H1 (cell line): ENCODE measurements at regions not wholly inside any gene's neighbourhood (a gene's known extent, or its start where the extent isn't known, plus 50 kb on each side); places are given as distances from the start of the nearest gene placed in this dataset.

Source experiments
- CTCF ChIA-PET: fragments of 300-600 bp; sonication (Branson Sonifier 250); formaldehyde crosslinking; loops from one replicate; lab custom pipeline; 2021; ENCODE audit not compliant: partially characterized antibody; lab: Charles Lee
- POLR2A ChIA-PET: fragments of 300-600 bp; sonication (Branson Sonifier 250); formaldehyde crosslinking; loops from one replicate; lab custom pipeline; 2021; ENCODE audit warnings: inconsistent platforms; ENCODE audit not compliant: partially characterized antibody; lab: Charles Lee
- DNase-seq, 2 experiments: peaks; one replicate each; pipeline versions ENCODE4 v3.0.0 to v3.0.0-alpha.2; 2010 to 2022; ENCODE audit warnings: low spot score in 2 of 2, low read depth in 1 of 2, mixed read lengths in 1 of 2
- FAIRE-seq: peaks from 2 replicates; lab custom pipeline; 2011; peaks lifted over from hg19 to GRCh38; lab: Jason Lieb, UNC
- H2AFZ ChIP-seq: 2 replicates; pipeline ENCODE4 v1.8.1; 2012; ENCODE audit warnings: low read length, inconsistent platforms
- H2AK5ac ChIP-seq: 2 replicates; pipeline ENCODE4 v1.6.1; 2013; ENCODE audit warnings: low read depth, low read length
- H2BK120ac ChIP-seq: replicated peaks from 2 replicates; pipeline ENCODE3; 2013; ENCODE audit warnings: low read depth, low read length, inconsistent platforms
- H2BK12ac ChIP-seq: 2 replicates; pipeline ENCODE4 v1.6.1; 2013; ENCODE audit warnings: low read depth, low read length
- H2BK15ac ChIP-seq: 2 replicates; pipeline ENCODE4 v1.6.1; 2013; ENCODE audit warnings: low read length
- H2BK20ac ChIP-seq: 2 replicates; pipeline ENCODE4 v1.6.1; 2013; ENCODE audit warnings: low read length
- H2BK5ac ChIP-seq: 2 replicates; pipeline ENCODE4 v1.6.1; 2013; ENCODE audit warnings: low read depth, low read length
- H3K14ac ChIP-seq: 2 replicates; pipeline ENCODE4 v1.6.1; 2013; ENCODE audit warnings: inconsistent platforms; ENCODE audit not compliant: insufficient read length
- H3K18ac ChIP-seq: 2 replicates; pipeline ENCODE4 v1.6.1; 2013; ENCODE audit warnings: low read length; ENCODE audit errors: extremely low read depth
- H3K23ac ChIP-seq: 2 replicates; pipeline ENCODE4 v1.6.1; 2013; ENCODE audit warnings: inconsistent platforms; ENCODE audit not compliant: insufficient read length
- H3K23me2 ChIP-seq: 2 replicates; pipeline ENCODE4 v1.6.1; 2013; ENCODE audit warnings: low read depth, low read length
- H3K27ac ChIP-seq: 2 replicates; pipeline ENCODE4 v1.6.1; 2011; ENCODE audit warnings: low read depth, low read length, inconsistent platforms
- H3K27me3 ChIP-seq, 4 experiments: replicated peaks in 1 of 4; 1 replicate in 1 of 4; 2 replicates in 3 of 4; pipeline versions ENCODE4 v1.6.1 to v1.8.1; 2011 to 2013; ENCODE audit warnings: low read length in 3 of 4, mild to moderate bottlenecking in 3 of 4, inconsistent platforms in 2 of 4, mixed read lengths in 2 of 4, moderate library complexity in 1 of 4; ENCODE audit not compliant: control insufficient read depth in 3 of 4, insufficient read depth in 3 of 4; ENCODE audit errors: extremely low read depth in 1 of 4
- H3K36me3 ChIP-seq, 4 experiments: 2 replicates each; pipeline versions ENCODE4 v1.6.1 to v1.8.1; 2011 to 2013; ENCODE audit warnings: mild to moderate bottlenecking in 4 of 4, low read length in 3 of 4, moderate library complexity in 2 of 4, control low read depth in 1 of 4, inconsistent platforms in 1 of 4; ENCODE audit not compliant: insufficient read depth in 4 of 4, control insufficient read depth in 2 of 4
- H3K4ac ChIP-seq: replicated peaks from 2 replicates; pipeline ENCODE3; 2013; ENCODE audit warnings: low read length, low read depth, mixed read lengths, inconsistent platforms; ENCODE audit not compliant: insufficient read length
- H3K4me1 ChIP-seq, 4 experiments: replicated peaks in 1 of 4; 1 replicate in 1 of 4; 2 replicates in 3 of 4; pipeline versions ENCODE4 v1.6.1 to v1.8.1; 2011 to 2013; ENCODE audit warnings: low read length in 3 of 4, inconsistent platforms in 2 of 4, mixed read lengths in 1 of 4; ENCODE audit not compliant: insufficient read depth in 4 of 4, control insufficient read depth in 3 of 4
- H3K4me2 ChIP-seq, 2 experiments: 2 replicates each; pipeline versions ENCODE4 v1.6.1 to v1.8.1; 2011 to 2013; ENCODE audit warnings: low read depth in 2 of 2, low read length in 2 of 2, control low read depth in 1 of 2, inconsistent platforms in 1 of 2, mild to moderate bottlenecking in 1 of 2; ENCODE audit not compliant: insufficient read depth in 1 of 2
- H3K4me3 ChIP-seq, 4 experiments: fragments of 200-600, 300-600 bp in 1 of 4; sonication (generic), shearing (Covaris generic), sonication (Bioruptor Twin) in 1 of 4; 2 replicates each; pipeline versions ENCODE4 v1.5.1 to v1.8.1; 2011 to 2016; ENCODE audit warnings: low read length in 4 of 4, low read depth in 3 of 4, control low read depth in 2 of 4, inconsistent platforms in 2 of 4, mild to moderate bottlenecking in 2 of 4, mixed read lengths in 1 of 4, moderate library complexity in 1 of 4; ENCODE audit not compliant: insufficient read depth in 2 of 4; ENCODE audit errors: extremely low read depth in 1 of 4
- H3K56ac ChIP-seq: replicated peaks from 2 replicates; pipeline ENCODE3; 2013; ENCODE audit warnings: low read depth, mild to moderate bottlenecking, mixed read lengths, low read length, inconsistent platforms; ENCODE audit not compliant: insufficient read length
- H3K79me1 ChIP-seq: 2 replicates; pipeline ENCODE4 v1.6.1; 2013; ENCODE audit warnings: low read depth, low read length, control low read depth
- H3K79me2 ChIP-seq, 2 experiments: 2 replicates each; pipeline versions ENCODE4 v1.6.1 to v1.8.1; 2012 to 2013; ENCODE audit warnings: low read length in 2 of 2, mild to moderate bottlenecking in 2 of 2, inconsistent platforms in 1 of 2; ENCODE audit not compliant: insufficient read depth in 2 of 2, control insufficient read depth in 1 of 2
- H3K9ac ChIP-seq, 4 experiments: replicated peaks in 1 of 4; 1 replicate in 1 of 4; 2 replicates in 3 of 4; pipeline versions ENCODE4 v1.6.1 to v1.8.1; 2011 to 2013; ENCODE audit warnings: low read depth in 3 of 4, low read length in 3 of 4, control low read depth in 2 of 4, mild to moderate bottlenecking in 2 of 4, moderate library complexity in 2 of 4, inconsistent platforms in 1 of 4; ENCODE audit errors: extremely low read depth in 1 of 4
- H3K9me3 ChIP-seq, 2 experiments: 2 replicates each; pipeline versions ENCODE4 v1.6.1 to v1.8.1; 2012 to 2013; ENCODE audit warnings: mild to moderate bottlenecking in 2 of 2, moderate library complexity in 2 of 2, control low read depth in 1 of 2, inconsistent platforms in 1 of 2, low read depth in 1 of 2, low read length in 1 of 2, mixed read lengths in 1 of 2; ENCODE audit not compliant: insufficient read depth in 2 of 2
- H4K20me1 ChIP-seq, 2 experiments: replicated peaks in 1 of 2; 2 replicates each; pipeline versions ENCODE3 to v1.8.1; 2011 to 2013; ENCODE audit warnings: inconsistent platforms in 2 of 2, low read length in 2 of 2, mild to moderate bottlenecking in 1 of 2; ENCODE audit not compliant: insufficient read depth in 2 of 2, control insufficient read depth in 1 of 2
- H4K5ac ChIP-seq: 2 replicates; pipeline ENCODE4 v1.6.1; 2013; ENCODE audit warnings: low read length, low read depth, mixed read lengths, inconsistent platforms; ENCODE audit not compliant: insufficient read length
- H4K8ac ChIP-seq: 2 replicates; pipeline ENCODE4 v1.8.0; 2013; ENCODE audit warnings: mild to moderate bottlenecking, moderate library complexity, low read length, inconsistent platforms; ENCODE audit not compliant: insufficient read depth; ENCODE audit errors: extremely low read depth
- H4K91ac ChIP-seq: replicated peaks from 2 replicates; pipeline ENCODE3; 2013; ENCODE audit warnings: low read length, mixed read lengths, inconsistent platforms; ENCODE audit not compliant: insufficient read length
- WGBS, 2 experiments: shearing (Covaris generic) in 1 of 2; methylation state at CpG; one replicate each; pipeline versions ENCODE4 v1.1.6 to v1.1.7; 2013 to 2015; ENCODE audit warnings: low lambda C conversion rate in 2 of 2, mixed read lengths in 2 of 2, inconsistent platforms in 1 of 2, low coverage in 1 of 2, missing lambda C conversion rate in 1 of 2; ENCODE audit not compliant: insufficient replicate concordance in 2 of 2, insufficient coverage in 1 of 2, insufficient read length in 1 of 2; ENCODE audit errors: extremely low coverage in 1 of 2, missing lambda C conversion rate in 1 of 2; 5-methylcytosine and 5-hydroxymethylcytosine counted together
- TF ChIP-seq, protein P1 (sequence below): fragments of 300-600 bp; sonication (generic); IDR thresholded peaks from 2 replicates; pipeline ENCODE4 v1.7.1; 2012; ENCODE audit warnings: low read length, moderate library complexity, mild to moderate bottlenecking, inconsistent platforms; ENCODE audit not compliant: insufficient replicate concordance

DNA sequence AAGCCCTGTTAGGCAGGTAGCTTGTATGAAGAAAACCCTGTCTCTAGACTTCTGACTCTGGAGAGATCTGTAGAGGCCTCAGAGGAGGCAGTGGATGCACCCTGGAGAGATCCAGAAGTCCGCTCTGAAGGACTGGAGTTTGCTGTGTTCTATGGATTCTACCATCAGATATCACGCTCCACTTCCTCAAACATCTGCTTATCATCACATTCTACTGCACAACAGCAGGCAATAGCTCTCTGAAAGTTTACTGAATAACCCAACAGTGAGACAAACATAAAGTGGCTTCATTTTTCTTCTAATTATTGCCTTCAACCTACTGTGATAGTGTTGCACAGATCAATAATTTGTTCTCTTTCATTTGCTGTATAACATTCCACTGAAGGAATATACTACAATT is 59.0 kb upstream of the OR9Q1 start:
- Histone ChIP-seq H3K27ac (no peak overlapping the region), H2AK5ac (no peak overlapping the region), H3K36me3 (no peaks in the 10 kb centered on the region), H2AFZ (no peak overlapping the region), H2BK12ac (no peak overlapping the region), H3K56ac (no peak overlapping the region), H3K14ac (no peak overlapping the region), H4K5ac (no peak overlapping the region), H3K4me1 (no peaks in the 10 kb centered on the region), H2BK5ac (no peak overlapping the region), H4K8ac (no peak overlapping the region), H4K91ac (no peak overlapping the region), H3K79me1 (no peaks in the 10 kb centered on the region), H3K4me2 (no peak overlapping the region), H3K18ac (no peak overlapping the region), H2BK15ac (no peak overlapping the region), H2BK120ac (no peak overlapping the region), H2BK20ac (no peak overlapping the region), H3K9me3 (no peaks in the 10 kb centered on the region), H3K23ac (no peak overlapping the region), H3K23me2 (no peaks in the 10 kb centered on the region), H3K79me2 (no peaks in the 10 kb centered on the region), H3K9ac (no peak overlapping the region), H3K4ac (no peak overlapping the region), H3K4me3 (no peak overlapping the region), H3K27me3 (no peaks in the 10 kb centered on the region), H4K20me1 (no peaks in the 10 kb centered on the region)
- ChIA-PET CTCF (no interaction called here), POLR2A (no interaction called here)
- no peak for DNase-seq
- no peak for FAIRE-seq
- 100% methylated on average over 2 of the region's 2 CpGs; no CpG with 5 or more reads in 1 of the 2 experiments for WGBS, 2 experiments
- TF ChIP-seq, protein P1, sequence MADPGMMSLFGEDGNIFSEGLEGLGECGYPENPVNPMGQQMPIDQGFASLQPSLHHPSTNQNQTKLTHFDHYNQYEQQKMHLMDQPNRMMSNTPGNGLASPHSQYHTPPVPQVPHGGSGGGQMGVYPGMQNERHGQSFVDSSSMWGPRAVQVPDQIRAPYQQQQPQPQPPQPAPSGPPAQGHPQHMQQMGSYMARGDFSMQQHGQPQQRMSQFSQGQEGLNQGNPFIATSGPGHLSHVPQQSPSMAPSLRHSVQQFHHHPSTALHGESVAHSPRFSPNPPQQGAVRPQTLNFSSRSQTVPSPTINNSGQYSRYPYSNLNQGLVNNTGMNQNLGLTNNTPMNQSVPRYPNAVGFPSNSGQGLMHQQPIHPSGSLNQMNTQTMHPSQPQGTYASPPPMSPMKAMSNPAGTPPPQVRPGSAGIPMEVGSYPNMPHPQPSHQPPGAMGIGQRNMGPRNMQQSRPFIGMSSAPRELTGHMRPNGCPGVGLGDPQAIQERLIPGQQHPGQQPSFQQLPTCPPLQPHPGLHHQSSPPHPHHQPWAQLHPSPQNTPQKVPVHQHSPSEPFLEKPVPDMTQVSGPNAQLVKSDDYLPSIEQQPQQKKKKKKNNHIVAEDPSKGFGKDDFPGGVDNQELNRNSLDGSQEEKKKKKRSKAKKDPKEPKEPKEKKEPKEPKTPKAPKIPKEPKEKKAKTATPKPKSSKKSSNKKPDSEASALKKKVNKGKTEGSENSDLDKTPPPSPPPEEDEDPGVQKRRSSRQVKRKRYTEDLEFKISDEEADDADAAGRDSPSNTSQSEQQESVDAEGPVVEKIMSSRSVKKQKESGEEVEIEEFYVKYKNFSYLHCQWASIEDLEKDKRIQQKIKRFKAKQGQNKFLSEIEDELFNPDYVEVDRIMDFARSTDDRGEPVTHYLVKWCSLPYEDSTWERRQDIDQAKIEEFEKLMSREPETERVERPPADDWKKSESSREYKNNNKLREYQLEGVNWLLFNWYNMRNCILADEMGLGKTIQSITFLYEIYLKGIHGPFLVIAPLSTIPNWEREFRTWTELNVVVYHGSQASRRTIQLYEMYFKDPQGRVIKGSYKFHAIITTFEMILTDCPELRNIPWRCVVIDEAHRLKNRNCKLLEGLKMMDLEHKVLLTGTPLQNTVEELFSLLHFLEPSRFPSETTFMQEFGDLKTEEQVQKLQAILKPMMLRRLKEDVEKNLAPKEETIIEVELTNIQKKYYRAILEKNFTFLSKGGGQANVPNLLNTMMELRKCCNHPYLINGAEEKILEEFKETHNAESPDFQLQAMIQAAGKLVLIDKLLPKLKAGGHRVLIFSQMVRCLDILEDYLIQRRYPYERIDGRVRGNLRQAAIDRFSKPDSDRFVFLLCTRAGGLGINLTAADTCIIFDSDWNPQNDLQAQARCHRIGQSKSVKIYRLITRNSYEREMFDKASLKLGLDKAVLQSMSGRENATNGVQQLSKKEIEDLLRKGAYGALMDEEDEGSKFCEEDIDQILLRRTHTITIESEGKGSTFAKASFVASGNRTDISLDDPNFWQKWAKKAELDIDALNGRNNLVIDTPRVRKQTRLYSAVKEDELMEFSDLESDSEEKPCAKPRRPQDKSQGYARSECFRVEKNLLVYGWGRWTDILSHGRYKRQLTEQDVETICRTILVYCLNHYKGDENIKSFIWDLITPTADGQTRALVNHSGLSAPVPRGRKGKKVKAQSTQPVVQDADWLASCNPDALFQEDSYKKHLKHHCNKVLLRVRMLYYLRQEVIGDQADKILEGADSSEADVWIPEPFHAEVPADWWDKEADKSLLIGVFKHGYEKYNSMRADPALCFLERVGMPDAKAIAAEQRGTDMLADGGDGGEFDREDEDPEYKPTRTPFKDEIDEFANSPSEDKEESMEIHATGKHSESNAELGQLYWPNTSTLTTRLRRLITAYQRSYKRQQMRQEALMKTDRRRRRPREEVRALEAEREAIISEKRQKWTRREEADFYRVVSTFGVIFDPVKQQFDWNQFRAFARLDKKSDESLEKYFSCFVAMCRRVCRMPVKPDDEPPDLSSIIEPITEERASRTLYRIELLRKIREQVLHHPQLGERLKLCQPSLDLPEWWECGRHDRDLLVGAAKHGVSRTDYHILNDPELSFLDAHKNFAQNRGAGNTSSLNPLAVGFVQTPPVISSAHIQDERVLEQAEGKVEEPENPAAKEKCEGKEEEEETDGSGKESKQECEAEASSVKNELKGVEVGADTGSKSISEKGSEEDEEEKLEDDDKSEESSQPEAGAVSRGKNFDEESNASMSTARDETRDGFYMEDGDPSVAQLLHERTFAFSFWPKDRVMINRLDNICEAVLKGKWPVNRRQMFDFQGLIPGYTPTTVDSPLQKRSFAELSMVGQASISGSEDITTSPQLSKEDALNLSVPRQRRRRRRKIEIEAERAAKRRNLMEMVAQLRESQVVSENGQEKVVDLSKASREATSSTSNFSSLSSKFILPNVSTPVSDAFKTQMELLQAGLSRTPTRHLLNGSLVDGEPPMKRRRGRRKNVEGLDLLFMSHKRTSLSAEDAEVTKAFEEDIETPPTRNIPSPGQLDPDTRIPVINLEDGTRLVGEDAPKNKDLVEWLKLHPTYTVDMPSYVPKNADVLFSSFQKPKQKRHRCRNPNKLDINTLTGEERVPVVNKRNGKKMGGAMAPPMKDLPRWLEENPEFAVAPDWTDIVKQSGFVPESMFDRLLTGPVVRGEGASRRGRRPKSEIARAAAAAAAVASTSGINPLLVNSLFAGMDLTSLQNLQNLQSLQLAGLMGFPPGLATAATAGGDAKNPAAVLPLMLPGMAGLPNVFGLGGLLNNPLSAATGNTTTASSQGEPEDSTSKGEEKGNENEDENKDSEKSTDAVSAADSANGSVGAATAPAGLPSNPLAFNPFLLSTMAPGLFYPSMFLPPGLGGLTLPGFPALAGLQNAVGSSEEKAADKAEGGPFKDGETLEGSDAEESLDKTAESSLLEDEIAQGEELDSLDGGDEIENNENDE = no peak
